ENCODE measurements at regions not wholly inside any gene's neighbourhood (a gene's known extent, or its start where the extent isn't known, plus 50 kb on each side); places are given as distances from the start of the nearest gene placed in this dataset.

DNA sequence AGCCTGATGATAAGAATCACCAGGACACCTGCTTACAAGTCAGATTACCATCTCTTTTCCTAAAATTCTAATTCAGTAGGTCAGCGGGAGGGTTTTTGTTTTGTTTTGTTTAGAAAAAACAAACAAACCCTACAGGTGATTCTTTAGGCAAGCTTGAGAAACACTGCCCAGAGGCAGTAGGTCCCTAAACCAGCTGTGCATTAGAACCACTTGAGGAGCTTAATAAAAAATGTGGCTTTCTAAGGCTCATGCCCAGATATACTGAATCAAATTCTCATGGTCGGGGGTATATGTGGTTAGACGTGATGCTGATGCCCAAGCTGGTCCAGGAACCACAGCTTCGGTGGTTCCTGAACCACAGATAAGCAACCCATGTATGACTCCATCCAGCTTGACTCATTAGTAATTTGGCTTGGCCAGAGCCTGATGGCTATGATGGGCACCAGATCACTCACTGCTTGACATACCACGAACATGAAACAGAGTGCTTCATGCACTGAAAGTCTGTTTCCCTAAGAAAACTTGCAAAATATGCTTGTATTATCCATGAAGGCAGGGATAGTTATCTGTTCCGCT is 338.1 kb upstream of the F9 start:
- no peaks in the 10 kb centered on the region for H3K27me3 ChIP-seq (replicated peaks; ENCODE audit: insufficient read depth)
- peaks cover 5% of the 10 kb centered on the region; the same call in 1 of the 2 replicates for H3F3A ChIP-seq (ENCODE audit: insufficient read depth)
- in situ Hi-C loops (cut with MboI) = no loop called here
- H4K20me1 ChIP-seq (ENCODE audit: insufficient read depth) = no peaks in the 10 kb centered on the region
- H3K4me2 ChIP-seq (ENCODE audit: unreplicated experiment) = no peak overlapping the region
- H2AFZ ChIP-seq = no peak overlapping the region
- H3K36me3 ChIP-seq (ENCODE audit: low read depth) = no peaks in the 10 kb centered on the region
- no peaks in the 10 kb centered on the region for H3K4me1 ChIP-seq (ENCODE audit: insufficient read depth)
- no peak for TF ChIP-seq EZH2phosphoT487 (IDR thresholded peaks at IDR 0.05; ENCODE audit: insufficient read depth, low read depth)
- no peak for TF ChIP-seq EZH2 (IDR thresholded peaks at IDR 0.05; ENCODE audit: insufficient read depth, poor library complexity, severe bottlenecking)
- H3K9me3 ChIP-seq (ENCODE audit: low read depth) = no peaks in the 10 kb centered on the region
- H3K79me2 ChIP-seq (ENCODE audit: insufficient read depth) = no peaks in the 10 kb centered on the region
- no peak overlapping the region for H3K27ac ChIP-seq
- no peak overlapping the region for H3K4me3 ChIP-seq
- 54 to 59% methylated on average over 5 to 6 of the region's 6 CpGs for WGBS, 2 experiments (ENCODE audit: low coverage in 1 of 2, low lambda C conversion rate in 2 of 2, missing lambda C conversion rate in 2 of 2)
- H3K9me2 ChIP-seq (ENCODE audit: insufficient read depth) = no peaks in the 10 kb centered on the region
- H3K9ac ChIP-seq = no peak overlapping the region
- peak; percentile 46 for DNase-seq

GRCh38 chrX:139191746-139192385 is 338.7 kb upstream of the F9 start:
- in situ Hi-C loops (cut with MboI) = no loop called here

DNA sequence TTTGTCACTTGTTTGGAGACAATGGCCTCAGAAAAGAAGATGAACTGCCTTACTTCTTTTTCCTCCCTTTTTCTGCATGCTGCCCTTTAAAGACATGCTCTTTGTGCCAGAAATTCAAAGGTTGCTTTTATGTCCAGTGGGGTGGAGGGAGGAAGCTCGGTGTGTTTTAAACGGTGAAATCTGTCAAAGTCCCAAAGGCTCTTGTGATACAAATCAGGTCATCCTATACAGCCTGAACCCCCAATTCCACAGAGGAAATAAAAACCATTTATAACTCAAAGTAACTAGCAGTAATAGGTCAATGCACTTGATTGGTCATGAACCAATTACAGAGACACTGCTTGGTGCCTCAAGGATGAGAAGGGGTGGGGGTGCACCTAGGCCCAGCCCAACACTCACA is 339.3 kb upstream of the F9 start:
- Histone ChIP-seq H3K9ac (no peak overlapping the region), H3K36me3 (ENCODE audit: low read depth) (no peaks in the 10 kb centered on the region), H4K20me1 (ENCODE audit: insufficient read depth) (no peaks in the 10 kb centered on the region), H3K9me2 (ENCODE audit: insufficient read depth) (no peaks in the 10 kb centered on the region), H3K4me2 (ENCODE audit: unreplicated experiment) (no peak overlapping the region), H3F3A (ENCODE audit: insufficient read depth) (peaks cover 5% of the 10 kb centered on the region; the same call in 1 of the 2 replicates), H3K9me3 (ENCODE audit: low read depth) (no peaks in the 10 kb centered on the region), H2AFZ (no peak overlapping the region), H3K4me1 (ENCODE audit: insufficient read depth) (no peaks in the 10 kb centered on the region), H3K27ac (no peak overlapping the region), H3K4me3 (no peak overlapping the region), H3K79me2 (ENCODE audit: insufficient read depth) (no peaks in the 10 kb centered on the region), H3K27me3 (replicated peaks; ENCODE audit: insufficient read depth) (no peaks in the 10 kb centered on the region)
- no peak for TF ChIP-seq EZH2phosphoT487 (IDR thresholded peaks at IDR 0.05; ENCODE audit: insufficient read depth, low read depth)
- TF ChIP-seq EZH2 (IDR thresholded peaks at IDR 0.05; ENCODE audit: insufficient read depth, poor library complexity, severe bottlenecking) = no peak
- in situ Hi-C loops (cut with MboI) = no loop called here
- no peak for DNase-seq
- WGBS, 2 experiments (ENCODE audit: low coverage in 1 of 2, low lambda C conversion rate in 2 of 2, missing lambda C conversion rate in 2 of 2) = 67 to 68% methylated on average over 2 of the region's 2 CpGs

More at GRCh38 chrX:139191746-139192385, 338.7 kb upstream of the F9 start:
- Histone ChIP-seq H3F3A (ENCODE audit: insufficient read depth) (peaks cover 5% of the 10 kb centered on the region; the same call in 1 of the 2 replicates), H2AFZ (no peak overlapping the region), H3K27ac (no peak overlapping the region), H3K4me1 (ENCODE audit: insufficient read depth) (no peaks in the 10 kb centered on the region), H3K36me3 (ENCODE audit: low read depth) (no peaks in the 10 kb centered on the region), H3K27me3 (replicated peaks; ENCODE audit: insufficient read depth) (no peaks in the 10 kb centered on the region), H3K4me3 (no peak overlapping the region), H3K4me2 (ENCODE audit: unreplicated experiment) (no peak overlapping the region), H3K9me3 (ENCODE audit: low read depth) (no peaks in the 10 kb centered on the region), H3K9ac (no peak overlapping the region), H3K79me2 (ENCODE audit: insufficient read depth) (no peaks in the 10 kb centered on the region), H3K9me2 (ENCODE audit: insufficient read depth) (no peaks in the 10 kb centered on the region), H4K20me1 (ENCODE audit: insufficient read depth) (no peaks in the 10 kb centered on the region)
- TF ChIP-seq EZH2phosphoT487 (IDR thresholded peaks at IDR 0.05; ENCODE audit: insufficient read depth, low read depth) = no peak
- no peak for TF ChIP-seq EZH2 (IDR thresholded peaks at IDR 0.05; ENCODE audit: insufficient read depth, poor library complexity, severe bottlenecking)
- DNase-seq = no peak
- 61 to 70% methylated on average over 2 to 6 of the region's 6 CpGs for WGBS, 2 experiments (ENCODE audit: low coverage in 1 of 2, low lambda C conversion rate in 2 of 2, missing lambda C conversion rate in 2 of 2)

- no peaks in the 10 kb centered on the region for H3K27me3 ChIP-seq (replicated peaks; ENCODE audit: insufficient read depth)
- no peaks in the 10 kb centered on the region for H3F3A ChIP-seq (ENCODE audit: insufficient read depth)
- in situ Hi-C loops (cut with MboI) = no loop called here
- H3K9me2 ChIP-seq (ENCODE audit: insufficient read depth) = no peaks in the 10 kb centered on the region
- no peaks in the 10 kb centered on the region for H3K79me2 ChIP-seq (ENCODE audit: insufficient read depth)
- 73 to 89% methylated on average over 4 of the region's 4 CpGs for WGBS, 2 experiments (ENCODE audit: low coverage in 1 of 2, low lambda C conversion rate in 2 of 2, missing lambda C conversion rate in 2 of 2)
- H2AFZ ChIP-seq = no peak overlapping the region
- H3K4me3 ChIP-seq = no peak overlapping the region
- no peaks in the 10 kb centered on the region for H3K9me3 ChIP-seq (ENCODE audit: low read depth)
- H3K27ac ChIP-seq = no peak overlapping the region
- no peak overlapping the region for H3K4me2 ChIP-seq (ENCODE audit: unreplicated experiment)
- no peaks in the 10 kb centered on the region for H3K4me1 ChIP-seq (ENCODE audit: insufficient read depth)
- DNase-seq = no peak
- H3K36me3 ChIP-seq (ENCODE audit: low read depth) = no peaks in the 10 kb centered on the region
- TF ChIP-seq EZH2 (IDR thresholded peaks at IDR 0.05; ENCODE audit: insufficient read depth, poor library complexity, severe bottlenecking) = no peak
- no peak for TF ChIP-seq EZH2phosphoT487 (IDR thresholded peaks at IDR 0.05; ENCODE audit: insufficient read depth, low read depth)
- no peak overlapping the region for H3K9ac ChIP-seq
- H4K20me1 ChIP-seq (ENCODE audit: insufficient read depth) = no peaks in the 10 kb centered on the region
Measured at GRCh38 chrX:139187738-139188137, 342.8 kb upstream of the F9 start.
